ENCODE measurements at regions not wholly inside any gene's neighbourhood (a gene's known extent, or its start where the extent isn't known, plus 50 kb on each side); places are given as distances from the start of the nearest gene placed in this dataset.
"Not testable (repeated sequence)": the region's sequence is repeated elsewhere in the genome, so short reads cannot be mapped to it uniquely, and the experiment has no call there.

DNA sequence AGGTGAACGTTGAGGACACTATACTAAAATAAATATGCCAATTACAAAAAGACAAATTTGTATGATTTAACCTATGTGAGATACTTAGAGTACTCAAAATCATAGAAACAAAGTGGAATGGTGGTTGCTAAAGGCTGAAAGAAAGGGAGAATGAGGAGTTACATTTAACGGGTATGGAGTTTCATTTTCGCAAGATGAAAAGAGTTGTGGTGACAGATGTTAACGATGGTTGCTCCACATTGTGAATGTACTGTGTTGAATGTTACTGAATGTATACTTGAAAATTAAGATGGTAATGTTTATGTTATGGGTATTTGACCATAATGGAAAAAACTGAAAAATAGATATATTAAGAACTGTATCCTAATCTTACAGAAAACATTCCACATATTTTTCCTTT is 51.3 kb upstream of the MOCS2 start:
- in situ Hi-C loops (cut with MboI; ENCODE audit: low sequenced_read_pairs): no loop called here

GRCh38 chr5:53161876-53162275 is 52.3 kb upstream of the MOCS2 start:
- in situ Hi-C loops (cut with MboI; ENCODE audit: low sequenced_read_pairs): no loop called here

DNA sequence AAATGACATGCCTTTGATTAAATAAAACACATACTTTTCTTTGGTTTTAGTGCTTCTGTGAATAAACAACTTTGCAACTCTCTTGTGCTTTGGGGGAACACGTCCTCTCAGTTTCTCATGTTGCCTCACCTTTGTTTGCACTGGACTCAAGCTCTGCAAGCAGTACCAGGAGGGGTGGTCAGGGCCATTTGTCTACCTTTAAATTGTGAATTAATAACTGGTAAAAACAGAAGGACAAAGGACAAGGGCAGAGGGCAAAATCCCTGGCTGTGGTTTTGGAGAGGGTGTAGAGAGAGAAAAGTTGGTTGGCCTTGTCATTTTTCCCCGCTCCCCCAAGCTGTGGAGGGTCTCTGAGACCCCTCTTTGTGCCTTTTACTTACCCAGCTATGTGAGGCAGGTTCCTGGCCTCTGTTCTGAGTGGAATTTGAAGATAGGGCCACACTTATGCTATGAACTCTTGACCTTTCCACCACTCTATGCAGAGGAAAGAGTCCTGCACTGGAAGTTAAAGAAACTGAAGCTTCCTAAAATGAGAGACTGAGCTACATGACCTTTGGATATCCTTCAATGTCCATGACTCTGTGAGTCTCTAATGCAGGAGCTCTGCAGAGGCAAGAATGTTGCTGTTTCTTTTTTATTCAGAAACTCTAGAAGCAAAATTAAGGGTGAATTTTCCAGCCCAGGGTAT is 55.1 kb upstream of the MOCS2 start:
- in situ Hi-C loops (cut with MboI; ENCODE audit: low sequenced_read_pairs): no loop called here

DNA sequence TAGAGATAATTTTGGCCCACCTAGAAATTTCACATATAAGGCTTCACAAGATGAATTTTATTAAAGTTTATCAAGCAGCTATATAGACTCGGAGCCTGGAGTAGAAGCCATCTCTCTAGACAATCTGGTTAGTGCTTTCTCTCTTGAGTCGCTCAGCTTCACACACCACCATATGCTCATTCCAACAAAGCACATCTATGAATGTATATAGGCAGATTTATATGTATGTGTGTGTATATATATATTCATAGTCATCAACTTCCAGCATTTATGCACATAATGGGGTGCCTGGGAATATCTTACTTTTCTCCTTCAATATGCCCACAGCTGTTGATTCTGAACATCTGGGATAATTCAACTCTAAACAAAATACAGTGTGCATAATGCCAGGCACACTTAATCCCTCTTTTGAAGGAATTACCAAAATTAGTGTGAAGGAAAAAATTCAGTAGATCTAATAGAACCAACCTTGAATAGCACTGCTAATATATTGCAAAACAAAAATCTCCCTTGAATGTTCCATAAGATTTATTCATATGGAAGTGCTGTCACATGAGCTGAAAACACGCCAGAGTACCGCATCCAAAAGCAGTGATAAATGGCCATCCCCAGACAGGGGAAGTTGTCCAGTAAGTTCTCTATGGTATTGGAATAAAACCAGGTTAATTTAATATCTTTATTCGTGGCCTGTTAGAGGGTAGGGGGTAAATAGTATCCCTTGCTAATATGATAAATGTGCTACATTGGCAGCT is 56.0 kb upstream of the MOCS2 start:
- in situ Hi-C loops (cut with MboI; ENCODE audit: low sequenced_read_pairs): no loop called here

DNA sequence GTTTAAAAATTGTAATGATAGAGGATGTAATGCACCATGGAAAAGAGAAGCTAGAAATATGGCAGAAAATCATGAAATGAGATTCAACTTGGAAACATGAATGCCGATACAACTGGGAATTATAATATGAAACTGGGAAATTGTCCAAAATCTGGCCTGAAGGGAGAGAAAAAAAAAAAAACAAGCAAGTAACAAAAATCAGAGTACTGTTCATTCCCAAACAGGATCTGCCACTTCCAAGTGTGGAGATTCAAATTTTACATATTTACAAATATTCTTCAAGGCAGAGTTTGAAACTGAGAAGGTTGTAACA is 56.6 kb upstream of the MOCS2 start:
- in situ Hi-C loops (cut with MboI; ENCODE audit: low sequenced_read_pairs): no loop called here

- in situ Hi-C loops (cut with MboI; ENCODE audit: low sequenced_read_pairs): no loop called here
Measured at GRCh38 chr5:53167836-53168235, 58.3 kb upstream of the MOCS2 start.

GRCh38 chr5:53169933-53170332 is 60.4 kb upstream of the MOCS2 start:
- in situ Hi-C loops (cut with MboI; ENCODE audit: low sequenced_read_pairs): no loop called here

GRCh38 chr5:53170746-53171349 is 61.3 kb upstream of the MOCS2 start:
- in situ Hi-C loops (cut with MboI; ENCODE audit: low sequenced_read_pairs): no loop called here

DNA sequence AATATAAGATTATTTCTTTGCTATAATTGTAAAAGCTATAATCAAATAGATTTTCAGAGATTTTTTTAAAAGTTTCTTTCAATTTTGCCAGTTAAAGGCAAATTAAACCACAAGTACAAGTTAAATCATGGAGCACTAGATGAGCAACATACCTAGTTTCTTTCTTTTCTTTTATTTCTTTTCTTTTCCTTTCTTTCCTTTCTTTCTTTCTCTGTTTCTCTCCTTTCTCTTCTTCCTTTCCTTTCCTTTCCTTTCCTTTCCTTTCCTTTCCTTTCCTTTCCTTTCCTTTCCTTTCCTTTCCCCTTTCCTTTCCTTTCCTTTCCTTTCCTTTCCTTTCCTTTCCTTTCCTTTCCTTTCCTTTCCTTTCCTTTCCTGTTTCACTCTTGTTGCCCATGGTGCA is 62.5 kb upstream of the MOCS2 start:
- in situ Hi-C loops (cut with MboI; ENCODE audit: low sequenced_read_pairs): not testable (repeated sequence)

DNA sequence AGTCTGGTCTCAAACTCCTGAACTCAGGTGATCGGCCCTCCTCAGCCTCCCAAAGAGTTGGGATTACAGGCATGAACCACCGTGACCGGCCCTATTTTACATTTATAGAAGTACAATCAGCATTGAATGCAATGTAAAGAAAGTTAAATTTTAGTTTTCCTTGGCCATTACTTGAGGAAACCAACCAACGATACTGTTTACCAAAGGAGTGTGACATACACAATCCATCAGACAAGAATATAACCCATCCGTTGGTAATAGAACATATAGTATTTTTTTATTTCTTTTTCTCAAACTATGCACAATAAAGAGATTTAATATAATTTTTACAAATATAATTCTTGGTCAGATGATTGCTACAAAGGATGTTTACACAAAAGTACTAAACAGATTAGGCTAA is 63.1 kb upstream of the MOCS2 start:
- in situ Hi-C loops (cut with MboI; ENCODE audit: low sequenced_read_pairs): no loop called here

GRCh38 chr5:53173083-53173482 is 63.5 kb upstream of the MOCS2 start:
- in situ Hi-C loops (cut with MboI; ENCODE audit: low sequenced_read_pairs): no loop called here

DNA sequence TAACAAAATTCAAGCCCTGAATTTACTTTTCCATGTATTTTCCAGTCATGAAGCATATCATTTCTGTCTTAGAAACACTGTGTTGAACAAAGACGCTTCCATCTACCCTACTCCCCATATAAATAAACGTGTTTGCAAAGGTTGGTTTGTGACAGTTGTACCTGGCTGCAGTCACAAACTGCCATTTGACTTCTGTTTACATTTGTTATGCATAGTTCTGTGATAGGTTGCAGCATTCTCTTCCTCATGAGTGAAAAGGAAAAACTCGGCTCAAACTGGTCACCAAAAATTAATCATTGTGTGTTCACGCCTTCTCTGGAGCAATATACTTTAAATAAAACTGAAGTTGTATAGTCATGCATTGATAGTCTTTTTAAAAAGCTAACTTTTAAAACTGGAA is 69.3 kb upstream of the MOCS2 start:
- in situ Hi-C loops (cut with MboI; ENCODE audit: low sequenced_read_pairs): no loop called here

GRCh38 chr5:53179691-53180090 is 70.1 kb upstream of the MOCS2 start:
- in situ Hi-C loops (cut with MboI; ENCODE audit: low sequenced_read_pairs): no loop called here

GRCh38 chr5:53180538-53180937 is 71.0 kb upstream of the MOCS2 start:
- in situ Hi-C loops (cut with MboI; ENCODE audit: low sequenced_read_pairs): no loop called here

DNA sequence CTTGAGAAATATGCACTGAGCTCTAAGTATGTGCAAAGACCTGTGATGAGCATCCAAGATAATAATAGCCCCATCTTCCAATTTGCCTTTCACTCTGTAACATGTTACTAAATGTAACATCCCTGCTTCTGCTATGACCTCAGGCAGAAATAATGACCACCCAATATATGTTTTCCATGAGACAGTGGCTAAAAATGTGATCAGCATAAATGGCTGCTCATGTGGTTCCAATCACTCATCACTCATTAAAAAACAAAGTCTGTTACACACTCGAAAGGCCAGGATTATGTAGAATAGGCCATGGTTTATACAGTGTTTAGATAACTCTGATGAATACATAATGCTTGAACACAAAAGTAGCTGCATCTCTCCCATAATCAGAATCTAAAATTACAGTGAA is 71.4 kb upstream of the MOCS2 start:
- in situ Hi-C loops (cut with MboI; ENCODE audit: low sequenced_read_pairs): no loop called here

GRCh38 chr5:53183880-53184279 is 74.3 kb upstream of the MOCS2 start:
- in situ Hi-C loops (cut with MboI; ENCODE audit: low sequenced_read_pairs): no loop called here

- in situ Hi-C loops (cut with MboI; ENCODE audit: low sequenced_read_pairs): no loop called here
Measured at GRCh38 chr5:53191548-53192165, 82.1 kb upstream of the MOCS2 start.

- in situ Hi-C loops (cut with MboI; ENCODE audit: low sequenced_read_pairs): no loop called here
Measured at GRCh38 chr5:53194086-53194485, 84.5 kb upstream of the MOCS2 start.

GRCh38 chr5:53199882-53200281 is 90.3 kb upstream of the MOCS2 start:
- in situ Hi-C loops (cut with MboI; ENCODE audit: low sequenced_read_pairs): no loop called here

GRCh38 chr5:53200306-53200705 is 90.7 kb upstream of the MOCS2 start:
- in situ Hi-C loops (cut with MboI; ENCODE audit: low sequenced_read_pairs): no loop called here

DNA sequence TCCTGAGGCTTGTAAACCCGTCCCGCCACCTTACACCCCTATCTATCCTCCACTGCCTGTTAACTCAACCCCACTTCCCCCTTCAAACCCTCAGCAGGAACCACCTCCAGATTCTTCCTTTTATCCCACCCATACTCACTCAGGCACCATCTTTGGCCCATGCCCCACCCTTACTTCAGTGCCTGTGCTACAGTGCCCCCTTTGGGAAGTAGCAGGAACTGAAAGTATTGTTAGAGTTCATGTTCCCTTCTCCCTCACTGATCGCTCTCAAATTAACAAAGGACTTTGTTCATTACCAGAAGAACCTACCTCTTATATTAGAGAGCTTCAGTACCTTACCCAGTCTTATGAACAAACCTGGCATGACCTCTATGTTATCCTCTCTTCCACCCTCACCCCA is 92.2 kb upstream of the MOCS2 start:
- in situ Hi-C loops (cut with MboI; ENCODE audit: low sequenced_read_pairs): no loop called here

DNA sequence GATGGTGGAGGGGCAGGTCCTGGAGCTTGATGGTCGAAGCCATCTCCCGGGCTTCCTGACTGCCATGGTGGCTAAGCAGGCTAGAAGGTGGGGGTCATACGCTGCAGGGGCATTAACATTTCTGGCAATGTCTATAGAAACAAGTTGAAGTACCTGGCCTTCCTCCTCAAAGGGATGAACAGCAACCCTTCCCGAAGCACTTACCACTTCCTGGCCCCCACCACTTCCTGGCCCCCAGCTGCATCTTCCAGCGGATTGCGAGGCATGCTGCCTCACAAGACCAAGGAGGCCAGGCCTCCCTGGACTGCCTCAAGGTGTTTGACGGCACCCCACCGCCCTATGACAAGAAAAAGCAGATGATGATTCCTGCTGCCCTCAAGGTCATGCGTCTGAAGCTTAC is 97.0 kb upstream of the MOCS2 start:
- in situ Hi-C loops (cut with MboI; ENCODE audit: low sequenced_read_pairs): no loop called here

All from HL-60/S4 treated with retinoic acid at 250 ng/mL for 4 days and 3 days (cell line).